IMR-90 (cell line): ENCODE measurements at regions not wholly inside any gene's neighbourhood (a gene's known extent, or its start where the extent isn't known, plus 50 kb on each side); places are given as distances from the start of the nearest gene placed in this dataset.

Experiments
- CTCF ChIP-seq: conservative IDR thresholded peaks from 2 replicates; pipeline ENCODE4 v1.5.1; 2012; ENCODE audit warnings: mild to moderate bottlenecking, low read depth, low read length, improper control_type of control experiment
- RFX5 ChIP-seq: IDR thresholded peaks from 2 replicates; pipeline ENCODE4 v1.8.0; 2012; ENCODE audit warnings: low read depth, mild to moderate bottlenecking, low read length, moderate library complexity

- TF ChIP-seq RFX5 (no peak), CTCF (no peak)
Measured at GRCh38 chr10:6763423-6763822, 183.3 kb upstream of the PRKCQ start.
